ENCODE measurements at regions not wholly inside any gene's neighbourhood (a gene's known extent, or its start where the extent isn't known, plus 50 kb on each side); places are given as distances from the start of the nearest gene placed in this dataset.

DNA sequence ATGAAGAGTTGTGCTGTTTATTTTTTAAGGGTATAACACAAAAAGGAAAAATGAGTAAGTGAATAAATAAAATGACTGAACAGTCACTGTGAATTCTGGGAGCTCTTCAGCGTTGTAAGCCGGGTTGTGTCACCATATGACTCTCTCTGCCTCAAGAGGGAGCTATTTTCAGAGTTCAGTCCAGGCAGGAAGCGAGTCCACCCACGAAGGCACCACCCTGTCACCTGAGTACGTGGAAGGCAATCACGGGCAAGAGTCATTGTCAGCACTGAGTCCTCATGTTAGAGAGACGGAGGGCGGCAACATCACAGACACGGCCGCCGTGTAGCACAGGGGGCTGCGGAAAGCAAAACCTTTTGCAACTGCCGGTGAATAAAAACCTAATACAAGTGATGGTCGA is 227.6 kb downstream of the UTP18 start:
- TF ChIP-seq, protein P1, sequence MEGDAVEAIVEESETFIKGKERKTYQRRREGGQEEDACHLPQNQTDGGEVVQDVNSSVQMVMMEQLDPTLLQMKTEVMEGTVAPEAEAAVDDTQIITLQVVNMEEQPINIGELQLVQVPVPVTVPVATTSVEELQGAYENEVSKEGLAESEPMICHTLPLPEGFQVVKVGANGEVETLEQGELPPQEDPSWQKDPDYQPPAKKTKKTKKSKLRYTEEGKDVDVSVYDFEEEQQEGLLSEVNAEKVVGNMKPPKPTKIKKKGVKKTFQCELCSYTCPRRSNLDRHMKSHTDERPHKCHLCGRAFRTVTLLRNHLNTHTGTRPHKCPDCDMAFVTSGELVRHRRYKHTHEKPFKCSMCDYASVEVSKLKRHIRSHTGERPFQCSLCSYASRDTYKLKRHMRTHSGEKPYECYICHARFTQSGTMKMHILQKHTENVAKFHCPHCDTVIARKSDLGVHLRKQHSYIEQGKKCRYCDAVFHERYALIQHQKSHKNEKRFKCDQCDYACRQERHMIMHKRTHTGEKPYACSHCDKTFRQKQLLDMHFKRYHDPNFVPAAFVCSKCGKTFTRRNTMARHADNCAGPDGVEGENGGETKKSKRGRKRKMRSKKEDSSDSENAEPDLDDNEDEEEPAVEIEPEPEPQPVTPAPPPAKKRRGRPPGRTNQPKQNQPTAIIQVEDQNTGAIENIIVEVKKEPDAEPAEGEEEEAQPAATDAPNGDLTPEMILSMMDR (conservative IDR thresholded peaks at IDR 0.05; ENCODE audit: control insufficient read depth, insufficient read depth, low read depth, low read length): no peak
- H3K4me3 ChIP-seq (ENCODE audit: control insufficient read depth, low read depth, low read length): no peak overlapping the region
- DNase-seq (ENCODE audit: low read depth): no peak

DNA sequence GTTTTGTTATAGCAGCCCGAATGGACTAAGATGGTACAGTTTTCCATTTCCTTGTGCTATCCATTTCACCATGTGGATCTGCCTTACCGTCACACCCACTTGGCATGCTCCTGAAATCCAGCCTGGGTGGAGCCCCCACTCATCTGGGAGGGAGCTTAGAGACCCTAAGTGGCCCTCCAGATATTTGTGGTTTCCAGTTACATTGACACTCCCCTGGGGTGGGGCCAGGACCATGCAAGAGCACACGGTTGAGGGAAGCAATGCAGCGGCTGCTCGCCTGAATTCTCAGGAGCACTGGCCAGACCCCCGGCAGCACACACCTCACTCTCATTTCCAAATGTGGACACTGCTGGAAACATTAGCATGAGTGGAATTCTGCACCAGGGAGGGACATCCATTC is 231.1 kb downstream of the UTP18 start:
- TF ChIP-seq, protein P1 (conservative IDR thresholded peaks at IDR 0.05; ENCODE audit: control insufficient read depth, insufficient read depth, low read depth, low read length): no peak
- H3K4me3 ChIP-seq (ENCODE audit: control insufficient read depth, low read depth, low read length): no peak overlapping the region
- no peak for DNase-seq (ENCODE audit: low read depth)

DNA sequence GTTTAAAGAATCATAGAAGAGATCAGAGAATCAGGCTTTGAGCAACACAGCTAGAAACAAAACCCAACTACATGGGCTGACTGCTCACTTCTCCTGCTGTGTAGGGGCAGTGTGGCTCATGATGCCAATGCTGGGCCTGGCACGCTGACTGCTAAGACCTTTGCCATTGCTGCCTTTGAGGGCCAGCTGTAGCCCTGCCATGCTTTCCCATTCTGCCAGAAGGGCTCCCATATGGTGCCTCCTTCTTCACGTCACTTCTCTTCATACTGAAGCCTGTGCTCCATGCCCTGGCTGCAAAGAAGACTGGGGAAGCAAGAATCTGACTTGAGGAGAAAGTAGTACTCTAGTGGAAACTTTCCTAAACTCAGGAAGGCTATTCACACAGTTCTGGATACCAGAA is 232.9 kb downstream of the UTP18 start:
- no peak for DNase-seq (ENCODE audit: low read depth)
- H3K4me3 ChIP-seq (ENCODE audit: control insufficient read depth, low read depth, low read length): no peak overlapping the region
- TF ChIP-seq, protein P1 (conservative IDR thresholded peaks at IDR 0.05; ENCODE audit: control insufficient read depth, insufficient read depth, low read depth, low read length): no peak

DNA sequence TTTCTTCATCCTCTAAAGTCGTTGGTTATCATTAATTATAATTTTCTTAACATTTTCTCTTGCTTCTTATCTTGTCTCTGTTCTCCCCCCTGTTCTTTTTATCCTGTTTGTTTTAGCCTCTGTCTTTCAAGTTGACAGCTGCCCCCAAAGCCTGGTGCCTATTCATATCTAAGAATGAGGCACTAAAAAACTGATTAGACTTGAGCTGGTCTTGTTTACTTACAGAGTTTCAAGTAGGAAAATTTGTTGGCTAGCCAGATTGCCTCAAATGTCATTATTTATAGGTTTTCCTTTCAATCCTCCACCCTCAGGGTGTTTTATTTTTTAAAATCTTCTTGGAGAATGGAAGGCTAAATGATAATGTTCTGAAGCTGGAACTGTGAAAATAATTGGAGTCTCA is 236.0 kb downstream of the UTP18 start:
- TF ChIP-seq, protein P1 (conservative IDR thresholded peaks at IDR 0.05; ENCODE audit: control insufficient read depth, insufficient read depth, low read depth, low read length): no peak
- no peak overlapping the region for H3K4me3 ChIP-seq (ENCODE audit: control insufficient read depth, low read depth, low read length)
- no peak for DNase-seq (ENCODE audit: low read depth)

DNA sequence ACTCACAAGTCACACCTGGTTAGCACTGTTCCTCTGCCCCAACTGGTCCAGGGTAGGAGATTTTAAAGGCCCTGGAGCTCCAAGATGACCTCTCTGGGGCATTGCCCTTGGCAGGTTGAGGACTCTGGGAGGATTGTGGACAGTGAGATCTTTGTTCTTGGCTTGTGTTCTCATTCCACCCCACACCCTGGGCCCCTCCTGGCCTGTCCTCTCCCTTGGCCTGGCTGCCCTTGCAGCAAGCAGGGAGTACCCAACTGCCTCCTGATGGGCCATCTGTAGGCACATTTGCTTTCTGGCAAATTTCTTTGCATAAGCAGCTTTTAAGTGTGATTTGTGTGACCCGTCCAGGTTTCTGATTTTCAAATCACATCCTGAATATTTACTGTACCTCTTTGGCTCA is 239.6 kb downstream of the UTP18 start:
- H3K4me3 ChIP-seq (ENCODE audit: control insufficient read depth, low read depth, low read length): no peak overlapping the region
- TF ChIP-seq, protein P1 (conservative IDR thresholded peaks at IDR 0.05; ENCODE audit: control insufficient read depth, insufficient read depth, low read depth, low read length): no peak
- DNase-seq (ENCODE audit: low read depth): no peak

DNA sequence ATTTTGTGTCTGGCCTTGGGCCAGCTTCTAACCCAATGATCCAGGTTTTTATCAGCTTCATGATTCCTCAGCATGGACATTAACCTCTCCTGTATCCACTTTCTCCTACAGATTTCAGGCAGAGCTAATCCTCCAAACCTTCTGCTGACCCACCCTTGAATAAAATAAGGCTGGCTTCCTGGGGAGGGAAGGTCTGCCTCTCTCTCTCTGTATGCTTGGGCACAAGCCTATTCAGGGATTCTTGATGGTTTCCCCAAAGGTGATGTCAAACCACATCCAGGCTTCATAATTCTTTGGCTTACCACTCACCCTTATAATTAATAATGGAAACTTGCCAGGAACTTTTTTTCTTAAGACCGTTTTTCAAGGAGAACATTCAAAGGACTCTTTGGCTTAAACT is 240.1 kb downstream of the UTP18 start:
- DNase-seq (ENCODE audit: low read depth): no peak
- no peak overlapping the region for H3K4me3 ChIP-seq (ENCODE audit: control insufficient read depth, low read depth, low read length)
- TF ChIP-seq, protein P1 (conservative IDR thresholded peaks at IDR 0.05; ENCODE audit: control insufficient read depth, insufficient read depth, low read depth, low read length): no peak

DNA sequence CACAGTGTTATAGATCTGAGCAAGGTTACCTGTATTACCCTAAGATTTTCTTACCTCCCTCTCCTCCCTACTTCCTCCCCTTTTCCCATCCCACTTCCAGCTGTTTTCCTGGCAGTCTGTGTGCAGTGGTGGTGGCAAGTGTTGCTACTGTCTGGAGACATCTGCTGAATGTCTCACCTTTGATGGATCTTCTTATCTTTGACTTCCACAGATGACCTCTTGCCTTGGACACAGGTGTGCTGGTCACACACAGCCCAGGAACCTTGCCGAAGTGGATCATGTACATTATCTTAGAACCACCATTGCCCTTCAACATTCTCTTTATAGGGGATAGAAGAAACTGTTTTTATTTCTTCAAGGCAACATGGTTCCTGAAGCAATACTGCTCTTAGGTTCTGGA is 245.1 kb downstream of the UTP18 start:
- no peak for DNase-seq (ENCODE audit: low read depth)
- no peak overlapping the region for H3K4me3 ChIP-seq (ENCODE audit: control insufficient read depth, low read depth, low read length)
- TF ChIP-seq, protein P1 (conservative IDR thresholded peaks at IDR 0.05; ENCODE audit: control insufficient read depth, insufficient read depth, low read depth, low read length): no peak

Measured in fibroblast of mammary gland (primary cell).